Stimulated activated naive CD8-positive, alpha-beta T cell treated with anti-CD3 and anti-CD28 coated beads, Interleukin-15, Interleukin-2, amounts not matched to agents 100 U/mL and 50 U/mL, for 24 hours (primary cell): ENCODE measurements at regions not wholly inside any gene's neighbourhood (a gene's known extent, or its start where the extent isn't known, plus 50 kb on each side); places are given as distances from the start of the nearest gene placed in this dataset.

Experiments
- ATAC-seq: fragments of 150-1000 bp; cut with Tn5 transposase; one replicate; pipeline ENCODE4 v1.10.0; 2021
- DNase-seq: peaks from one replicate; pipeline ENCODE4 v3.0.0; 2021

GRCh38 chr5:173557123-173557903 lies 59.1 kb downstream of the BOD1 start:
- DNase-seq (no peak), ATAC-seq (no peak)

DNA sequence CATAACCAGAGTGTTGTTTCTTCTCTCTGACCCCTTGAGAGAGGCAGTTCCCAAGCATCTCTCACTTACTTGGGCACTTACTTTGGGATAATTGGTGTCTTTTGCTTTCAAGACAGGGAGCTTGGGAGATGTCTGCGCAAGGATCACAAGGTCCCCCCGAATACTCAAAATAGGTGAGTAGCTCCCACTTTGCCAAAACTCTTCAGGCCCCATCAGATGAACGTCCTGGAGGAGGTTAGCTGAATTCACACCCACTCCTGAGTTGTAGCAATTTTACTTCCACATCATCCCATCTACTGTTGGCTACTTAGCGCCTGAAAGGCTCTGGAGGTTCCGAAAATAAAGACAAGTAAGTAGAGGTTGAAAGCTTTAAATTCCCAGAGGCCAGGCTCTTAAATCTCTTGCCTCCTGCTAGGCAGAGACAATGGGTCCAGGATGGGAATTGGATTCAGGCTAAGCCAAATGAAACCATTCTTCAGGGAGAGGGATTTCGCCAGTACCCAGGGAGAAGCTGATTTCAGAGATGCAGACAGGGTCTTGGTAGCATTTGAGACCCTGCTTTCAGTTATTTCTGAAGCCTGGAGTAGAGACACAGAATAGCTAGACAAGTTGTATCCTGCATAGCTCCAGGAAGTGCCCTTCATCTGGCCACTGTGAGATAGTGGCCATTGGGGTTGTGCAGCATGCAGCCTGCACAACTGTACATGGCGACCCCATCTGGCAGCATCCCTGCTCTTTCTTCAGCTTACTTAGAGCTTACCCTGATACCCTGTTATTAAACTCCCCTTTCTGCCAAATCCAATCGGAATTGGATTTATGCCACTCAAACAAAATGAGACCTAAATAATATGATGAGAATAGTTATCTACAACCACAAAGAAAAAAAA lies 60.1 kb downstream of the BOD1 start:
- ATAC-seq (no peak), DNase-seq (no peak)

- ATAC-seq (no peak), DNase-seq (no peak)
Observed at GRCh38 chr5:173554989-173555705, 61.3 kb downstream of the BOD1 start.

DNA sequence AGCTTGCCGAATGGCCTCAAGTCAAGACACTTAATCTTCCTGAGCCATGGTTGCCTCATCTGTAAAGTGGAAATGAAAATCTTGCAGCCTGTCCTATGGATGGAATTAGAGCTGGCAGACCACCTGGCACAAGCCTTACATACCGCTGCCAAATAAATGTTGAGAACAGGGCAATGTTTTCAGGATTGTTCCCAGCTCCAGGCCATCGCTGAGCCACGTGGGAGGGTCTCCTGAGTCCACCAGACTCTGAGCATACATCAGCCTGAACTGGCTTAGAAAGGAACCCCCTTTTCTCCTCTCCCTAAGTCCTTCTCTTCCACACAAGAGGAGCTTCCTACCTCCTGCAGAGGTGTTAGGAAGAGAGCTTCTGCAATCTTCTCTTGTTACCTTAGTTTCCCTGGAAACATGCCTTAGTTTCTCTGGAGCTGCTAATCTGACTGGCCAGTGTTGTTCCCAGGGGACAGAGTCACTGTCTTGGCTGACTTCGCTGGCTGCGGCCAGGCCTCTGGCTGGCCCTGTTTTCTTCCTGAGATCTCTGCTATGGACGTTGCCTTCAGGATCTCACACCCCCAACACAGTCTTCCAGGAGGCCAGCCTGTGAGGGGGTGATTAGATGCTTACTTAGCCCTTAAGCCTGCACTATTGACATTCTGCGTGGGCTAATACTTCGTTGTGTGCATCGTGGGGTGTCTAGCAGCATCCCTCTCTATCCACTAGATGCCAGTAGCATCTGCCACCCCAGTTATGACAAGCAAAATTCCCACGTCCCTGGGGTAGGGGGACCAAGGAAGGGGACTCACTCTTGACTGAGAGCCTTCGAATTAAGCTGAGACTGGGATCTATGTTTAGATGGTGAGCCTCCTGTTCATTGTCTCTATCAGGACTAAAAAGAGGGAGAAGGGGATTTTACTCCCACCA lies 62.2 kb downstream of the BOD1 start:
- no peak for ATAC-seq
- DNase-seq, result no peak

GRCh38 chr5:173550641-173551040 lies 65.8 kb downstream of the BOD1 start:
- DNase-seq, result no peak
- ATAC-seq, result no peak

DNA sequence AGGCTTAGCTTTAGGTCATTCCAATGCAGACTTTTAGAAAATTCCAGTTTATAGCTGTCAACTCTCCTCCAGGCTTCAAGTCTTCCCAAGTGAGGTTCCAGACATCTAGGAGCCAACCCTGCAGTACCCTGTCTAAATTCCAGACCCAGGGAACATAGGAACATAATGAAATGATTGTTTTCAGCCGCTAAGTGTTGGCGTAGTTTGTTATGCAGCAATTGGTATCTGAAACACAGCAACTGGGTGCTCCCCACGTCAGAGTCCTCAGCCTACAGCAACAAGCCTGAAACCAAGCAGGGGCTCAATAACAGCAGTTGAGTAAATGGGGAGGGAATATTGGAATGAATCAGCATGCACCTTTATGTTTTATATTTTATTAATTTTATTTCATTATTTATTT lies 66.8 kb downstream of the BOD1 start:
- ATAC-seq, result no peak
- DNase-seq, result no peak

GRCh38 chr5:173547579-173547978 lies 68.9 kb downstream of the BOD1 start:
- DNase-seq, result no peak
- ATAC-seq, result no peak

- DNase-seq (no peak), ATAC-seq (no peak)
Observed at GRCh38 chr5:173542964-173543363, 73.5 kb downstream of the BOD1 start.

DNA sequence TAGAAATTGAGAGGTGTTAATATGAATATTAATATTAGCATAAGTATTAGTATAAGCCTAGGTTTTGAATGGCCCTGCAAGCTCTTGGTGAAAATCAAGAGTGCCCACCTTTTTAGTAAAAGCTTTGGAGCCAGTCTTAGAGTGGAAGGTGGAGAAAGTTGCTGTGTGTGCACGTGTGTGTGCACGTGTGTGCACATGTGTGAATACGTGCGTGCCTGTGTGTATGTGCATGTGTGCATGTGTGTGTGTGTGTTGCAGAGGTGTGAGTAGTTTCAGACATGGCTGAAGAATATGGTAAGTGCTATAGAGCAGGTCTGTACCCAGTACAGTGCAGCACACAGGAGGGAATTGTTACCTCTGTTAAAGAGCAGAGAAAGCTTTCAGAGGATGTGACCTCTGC lies 74.3 kb downstream of the BOD1 start:
- DNase-seq, result no peak
- no peak for ATAC-seq

- no peak for DNase-seq
- no peak for ATAC-seq
Observed at GRCh38 chr5:173538654-173539053, 77.8 kb downstream of the BOD1 start.

- DNase-seq (no peak), ATAC-seq (no peak)
Observed at GRCh38 chr5:173538018-173538417, 78.4 kb downstream of the BOD1 start.

DNA sequence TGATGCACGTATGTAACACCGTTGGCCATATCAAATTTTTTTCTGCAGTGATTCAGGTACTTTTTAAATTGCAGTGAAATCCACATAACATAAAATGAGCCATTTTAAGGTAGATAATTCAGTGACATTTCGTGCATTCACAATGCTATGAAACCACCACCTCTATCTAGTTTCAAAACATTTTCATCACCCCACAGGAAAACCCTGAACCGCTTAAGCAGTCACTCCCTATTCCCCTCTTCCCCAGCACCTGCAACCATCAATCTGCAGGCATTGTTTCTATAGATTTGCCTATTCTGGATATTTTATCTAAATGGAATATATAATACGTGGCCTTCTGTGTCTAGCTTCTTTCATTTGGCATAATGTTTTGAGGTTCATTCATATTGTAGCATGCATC lies 79.2 kb downstream of the BOD1 start:
- DNase-seq (no peak), ATAC-seq (no peak)

DNA sequence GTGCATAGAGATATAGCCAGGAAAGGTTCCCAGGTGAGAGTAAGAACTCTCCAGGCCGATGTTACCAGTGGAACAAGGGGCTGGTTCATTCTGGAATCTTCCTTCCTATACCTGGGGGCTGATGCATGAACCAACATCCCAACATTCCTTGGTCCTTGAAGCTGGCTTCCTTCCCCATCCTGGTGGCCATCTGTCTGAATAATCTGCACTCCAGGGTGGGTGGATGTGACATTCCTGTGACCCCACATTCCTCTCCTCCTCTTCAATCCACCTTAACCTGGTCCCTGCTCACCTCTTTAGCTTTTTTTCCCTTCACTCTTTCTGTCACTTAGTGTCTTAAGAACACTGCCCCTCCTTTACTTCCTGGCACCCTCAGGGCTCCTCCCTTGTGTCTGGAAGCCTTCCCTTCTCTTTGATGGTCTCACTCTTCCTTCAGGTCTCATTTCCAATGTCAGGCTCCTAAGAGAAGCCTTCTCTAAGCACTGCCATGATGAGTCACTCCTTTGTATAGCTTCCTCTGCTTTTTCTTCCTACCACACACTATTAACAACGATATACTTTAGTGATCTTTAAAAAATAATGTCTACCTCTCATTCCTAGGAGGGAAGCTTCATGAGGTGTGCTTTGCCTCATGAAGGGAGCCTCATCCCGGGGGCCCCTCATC lies 80.3 kb downstream of the BOD1 start:
- ATAC-seq, result no peak
- DNase-seq, result no peak

DNA sequence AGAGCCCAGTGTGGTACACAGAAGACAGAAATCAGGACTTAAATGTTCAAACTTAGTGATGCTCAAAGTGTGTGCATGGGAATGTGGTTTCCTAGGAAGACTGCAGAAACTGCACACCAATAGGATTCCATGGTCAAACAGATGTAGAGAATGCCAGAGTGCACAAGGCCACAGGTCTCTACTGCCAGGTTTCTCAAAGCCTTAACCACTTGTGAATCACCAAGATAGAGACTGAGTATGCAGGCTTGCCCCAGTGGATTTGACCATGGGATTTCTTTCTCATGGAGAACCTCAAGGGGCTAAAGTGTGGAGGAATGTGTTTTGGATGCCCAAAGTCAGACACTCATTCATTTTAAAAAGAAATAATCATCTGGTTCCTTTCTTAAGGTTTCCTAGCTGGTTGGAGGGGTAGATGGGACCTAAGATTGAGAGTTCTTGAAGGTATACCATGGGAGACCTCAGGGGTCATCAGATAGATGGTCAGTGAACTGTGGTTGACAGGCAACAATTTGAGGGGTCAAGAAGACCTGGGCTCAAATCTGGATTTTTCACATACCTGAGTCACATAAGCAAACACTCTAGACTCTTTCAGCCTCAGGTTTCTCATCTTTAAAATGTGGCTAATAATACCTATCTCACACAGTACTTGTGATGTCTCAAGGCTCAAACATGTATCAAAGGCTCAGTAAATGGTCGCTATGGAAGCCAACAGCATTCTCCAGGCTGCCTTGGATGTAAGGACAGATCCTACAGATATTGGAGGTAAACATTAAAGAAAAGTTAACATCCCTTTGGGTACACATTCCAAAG lies 81.1 kb downstream of the BOD1 start:
- DNase-seq (no peak), ATAC-seq (no peak)

GRCh38 chr5:173534664-173535063 lies 81.8 kb downstream of the BOD1 start:
- DNase-seq, result no peak
- ATAC-seq, result no peak

DNA sequence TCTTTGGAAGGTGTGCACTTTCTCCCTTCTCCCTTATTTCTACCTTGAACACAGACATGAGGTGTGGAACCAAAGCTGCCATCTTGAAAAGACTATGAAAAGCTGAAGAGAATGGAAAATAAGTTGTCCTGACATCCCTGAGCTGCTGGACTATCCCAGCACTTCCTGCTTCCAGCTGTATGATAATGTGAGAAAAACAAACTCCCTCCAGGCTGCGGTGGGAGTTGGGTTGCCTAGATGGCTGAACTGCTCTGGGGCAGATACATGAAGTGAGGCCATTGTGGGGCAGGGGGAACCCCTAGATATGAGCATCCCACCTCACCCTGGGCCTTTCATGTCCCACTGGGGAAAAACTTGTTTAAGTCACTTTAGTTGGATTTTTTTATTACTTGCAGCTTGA lies 82.4 kb downstream of the BOD1 start:
- DNase-seq, result no peak
- ATAC-seq, result no peak

DNA sequence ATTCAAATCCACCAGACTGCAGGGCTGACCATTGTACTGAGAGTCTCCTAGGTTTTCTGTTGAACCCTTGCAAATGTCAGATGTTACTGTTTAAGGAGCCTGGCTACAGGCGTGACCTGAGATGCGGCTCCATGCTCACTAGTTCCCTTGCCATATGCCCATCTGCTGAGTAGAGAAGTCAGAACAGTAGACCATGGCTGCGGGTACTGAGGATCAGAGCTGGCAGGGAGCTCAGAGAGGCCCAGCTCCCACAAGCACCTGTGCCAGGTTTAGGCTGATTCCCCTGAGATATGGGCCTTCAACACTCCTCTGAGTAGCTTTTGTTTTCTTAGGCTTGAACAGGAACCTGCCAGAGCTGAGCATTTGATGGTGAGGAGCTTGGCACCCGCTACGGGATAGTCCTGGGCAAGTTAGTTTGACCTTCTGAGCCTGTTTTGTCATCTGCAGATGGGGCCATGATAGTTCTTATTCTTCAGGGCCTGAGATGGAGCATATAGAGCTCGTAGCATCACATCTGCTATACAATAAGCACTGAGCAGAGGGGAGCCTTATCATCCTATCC lies 83.7 kb downstream of the BOD1 start:
- ATAC-seq (no peak), DNase-seq (no peak)

- no peak for DNase-seq
- no peak for ATAC-seq
Observed at GRCh38 chr5:173531863-173532262, 84.6 kb downstream of the BOD1 start.

- no peak for DNase-seq
- ATAC-seq, result no peak
Observed at GRCh38 chr5:173530547-173530946, 85.9 kb downstream of the BOD1 start.

GRCh38 chr5:173529861-173530260 lies 86.6 kb downstream of the BOD1 start:
- DNase-seq (no peak), ATAC-seq (no peak)
